ENCODE measurements at regions not wholly inside any gene's neighbourhood (a gene's known extent, or its start where the extent isn't known, plus 50 kb on each side); places are given as distances from the start of the nearest gene placed in this dataset.

DNA sequence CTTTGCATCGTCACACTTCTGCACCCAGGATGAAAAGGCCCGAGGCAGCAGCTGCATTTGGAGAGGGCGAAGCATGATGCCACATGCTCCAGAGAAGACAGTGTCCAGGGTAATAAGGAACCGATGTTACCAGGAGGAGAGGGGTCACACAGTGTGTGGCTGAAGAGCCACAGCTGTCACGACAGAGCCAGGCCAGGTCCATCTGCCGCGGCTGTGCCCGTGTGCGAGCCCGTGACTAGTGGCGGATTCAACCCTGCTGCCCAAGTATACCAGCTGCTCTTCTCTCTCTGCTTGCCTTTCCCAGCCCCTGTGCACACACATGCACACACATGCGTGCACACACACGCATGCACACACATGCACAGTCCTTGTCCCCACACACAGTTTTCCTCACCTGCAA lies 1432.5 kb downstream of the BRD1 start:
- Histone ChIP-seq H3K4me3 (no peak overlapping the region), H3K36me3 (no peaks in the 10 kb centered on the region), H3K27me3 (no peaks in the 10 kb centered on the region), H3K4me1 (no peaks in the 10 kb centered on the region), H3K27ac (no peak overlapping the region), H3K9me3 (no peaks in the 10 kb centered on the region)
- peak; percentile 11 for DNase-seq (ENCODE audit: low spot score)
- TF ChIP-seq, protein P1, sequence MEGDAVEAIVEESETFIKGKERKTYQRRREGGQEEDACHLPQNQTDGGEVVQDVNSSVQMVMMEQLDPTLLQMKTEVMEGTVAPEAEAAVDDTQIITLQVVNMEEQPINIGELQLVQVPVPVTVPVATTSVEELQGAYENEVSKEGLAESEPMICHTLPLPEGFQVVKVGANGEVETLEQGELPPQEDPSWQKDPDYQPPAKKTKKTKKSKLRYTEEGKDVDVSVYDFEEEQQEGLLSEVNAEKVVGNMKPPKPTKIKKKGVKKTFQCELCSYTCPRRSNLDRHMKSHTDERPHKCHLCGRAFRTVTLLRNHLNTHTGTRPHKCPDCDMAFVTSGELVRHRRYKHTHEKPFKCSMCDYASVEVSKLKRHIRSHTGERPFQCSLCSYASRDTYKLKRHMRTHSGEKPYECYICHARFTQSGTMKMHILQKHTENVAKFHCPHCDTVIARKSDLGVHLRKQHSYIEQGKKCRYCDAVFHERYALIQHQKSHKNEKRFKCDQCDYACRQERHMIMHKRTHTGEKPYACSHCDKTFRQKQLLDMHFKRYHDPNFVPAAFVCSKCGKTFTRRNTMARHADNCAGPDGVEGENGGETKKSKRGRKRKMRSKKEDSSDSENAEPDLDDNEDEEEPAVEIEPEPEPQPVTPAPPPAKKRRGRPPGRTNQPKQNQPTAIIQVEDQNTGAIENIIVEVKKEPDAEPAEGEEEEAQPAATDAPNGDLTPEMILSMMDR (IDR thresholded peaks at IDR 0.05) = no peak

DNA sequence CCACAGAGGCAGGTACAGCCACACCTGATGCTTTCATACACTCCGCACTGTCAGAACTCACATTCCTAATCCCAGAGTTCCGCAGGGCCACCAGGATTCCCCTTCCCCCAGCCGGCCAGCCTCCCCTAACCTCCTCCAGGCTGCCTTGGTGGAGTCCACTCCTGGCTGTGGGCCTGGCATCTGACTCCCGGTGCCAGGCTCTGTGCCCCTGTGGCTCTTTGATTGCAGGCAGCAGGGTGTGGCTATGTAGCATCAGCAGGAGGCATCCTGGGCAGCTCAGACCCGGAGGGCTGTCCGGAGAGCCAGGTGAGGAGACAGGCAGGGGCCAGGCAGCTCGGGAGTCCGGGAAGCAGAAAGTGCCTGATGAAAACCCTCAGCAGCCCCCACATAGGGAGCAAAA lies 1432.9 kb downstream of the BRD1 start:
- Histone ChIP-seq H3K36me3 (no peaks in the 10 kb centered on the region), H3K27me3 (no peaks in the 10 kb centered on the region)
- TF ChIP-seq, protein P1 (IDR thresholded peaks at IDR 0.05) = no peak

DNA sequence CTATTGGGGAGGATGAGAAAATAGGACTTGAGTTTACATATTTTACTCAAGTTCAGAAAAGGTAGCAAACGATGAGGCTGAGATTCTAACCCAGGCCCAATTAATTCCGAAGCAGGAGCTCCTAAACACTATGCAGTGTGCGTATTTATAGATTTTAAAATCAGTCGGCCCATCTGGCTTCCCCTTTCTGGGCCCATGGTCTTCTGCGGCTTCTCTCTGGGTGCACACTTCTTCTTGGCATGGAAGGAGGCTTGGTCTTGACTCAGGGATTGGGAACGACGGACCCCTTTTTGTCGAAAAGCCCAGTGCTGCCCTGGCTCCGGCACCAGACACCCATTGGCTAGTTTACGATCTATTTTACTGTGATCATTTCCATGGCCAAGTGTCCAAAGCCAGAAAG lies 1433.8 kb downstream of the BRD1 start:
- peak; percentile 21 for DNase-seq (ENCODE audit: low spot score)
- no peaks in the 10 kb centered on the region for H3K27me3 ChIP-seq
- TF ChIP-seq, protein P1 (IDR thresholded peaks at IDR 0.05) = no peak
- no peak overlapping the region for H3K27ac ChIP-seq
- H3K4me3 ChIP-seq = no peak overlapping the region
- no peaks in the 10 kb centered on the region for H3K4me1 ChIP-seq
- no peaks in the 10 kb centered on the region for H3K36me3 ChIP-seq
- no peaks in the 10 kb centered on the region for H3K9me3 ChIP-seq

More for the DNA sequence above, 1432.9 kb downstream of the BRD1 start:
- Histone ChIP-seq H3K4me1 (no peaks in the 10 kb centered on the region), H3K9me3 (no peaks in the 10 kb centered on the region), H3K27ac (no peak overlapping the region), H3K4me3 (no peak overlapping the region)
- peak; percentile 30 for DNase-seq (ENCODE audit: low spot score)

DNA sequence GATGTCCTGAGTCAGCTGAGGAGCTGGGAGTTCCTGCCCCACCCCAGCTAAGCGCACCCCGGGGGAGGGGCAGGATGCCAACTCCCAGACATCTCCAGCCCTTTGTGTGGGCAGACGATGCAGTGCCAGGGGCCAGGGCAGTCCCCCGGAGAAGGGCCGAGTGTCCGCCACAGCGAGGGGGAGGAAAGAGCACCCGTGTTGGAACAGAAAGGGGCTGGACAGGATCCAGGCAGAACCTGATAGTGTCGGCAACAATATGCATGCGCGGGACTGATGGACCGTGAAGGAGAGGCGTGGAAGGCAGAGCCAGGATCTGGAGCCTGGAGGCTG lies 1434.7 kb downstream of the BRD1 start:
- TF ChIP-seq, protein P1 (IDR thresholded peaks at IDR 0.05) = no peak
- no peaks in the 10 kb centered on the region for H3K36me3 ChIP-seq
- H3K27ac ChIP-seq = no peak overlapping the region
- no peaks in the 10 kb centered on the region for H3K27me3 ChIP-seq
- H3K4me3 ChIP-seq = no peak overlapping the region
- no peaks in the 10 kb centered on the region for H3K9me3 ChIP-seq
- peak; percentile 48 for DNase-seq (ENCODE audit: low spot score)
- no peaks in the 10 kb centered on the region for H3K4me1 ChIP-seq

DNA sequence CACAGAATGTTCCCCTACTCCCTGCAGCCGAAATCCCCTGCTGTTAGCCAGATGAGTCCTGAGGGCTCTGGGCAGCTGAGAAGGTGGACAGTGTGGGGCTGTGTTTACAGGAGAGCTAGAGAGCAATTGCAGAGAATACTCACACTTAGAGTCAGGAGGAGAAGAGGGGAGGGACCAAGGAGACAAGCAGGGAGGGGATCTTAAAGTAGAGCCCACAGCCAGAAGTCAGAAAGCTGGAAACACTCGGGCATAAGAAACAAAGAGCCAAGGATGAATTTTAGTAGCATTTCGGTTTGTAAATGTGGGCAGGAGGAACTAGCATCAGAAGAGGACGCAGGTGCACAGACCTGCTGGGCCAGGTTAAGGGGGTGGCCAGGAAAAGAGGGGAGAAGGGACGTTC lies 1435.9 kb downstream of the BRD1 start:
- TF ChIP-seq, protein P1 (IDR thresholded peaks at IDR 0.05) = no peak
- H3K4me1 ChIP-seq = no peaks in the 10 kb centered on the region
- no peaks in the 10 kb centered on the region for H3K27me3 ChIP-seq
- DNase-seq (ENCODE audit: low spot score) = peak; percentile 34
- no peak overlapping the region for H3K27ac ChIP-seq
- no peaks in the 10 kb centered on the region for H3K9me3 ChIP-seq
- no peak overlapping the region for H3K4me3 ChIP-seq
- H3K36me3 ChIP-seq = no peaks in the 10 kb centered on the region

DNA sequence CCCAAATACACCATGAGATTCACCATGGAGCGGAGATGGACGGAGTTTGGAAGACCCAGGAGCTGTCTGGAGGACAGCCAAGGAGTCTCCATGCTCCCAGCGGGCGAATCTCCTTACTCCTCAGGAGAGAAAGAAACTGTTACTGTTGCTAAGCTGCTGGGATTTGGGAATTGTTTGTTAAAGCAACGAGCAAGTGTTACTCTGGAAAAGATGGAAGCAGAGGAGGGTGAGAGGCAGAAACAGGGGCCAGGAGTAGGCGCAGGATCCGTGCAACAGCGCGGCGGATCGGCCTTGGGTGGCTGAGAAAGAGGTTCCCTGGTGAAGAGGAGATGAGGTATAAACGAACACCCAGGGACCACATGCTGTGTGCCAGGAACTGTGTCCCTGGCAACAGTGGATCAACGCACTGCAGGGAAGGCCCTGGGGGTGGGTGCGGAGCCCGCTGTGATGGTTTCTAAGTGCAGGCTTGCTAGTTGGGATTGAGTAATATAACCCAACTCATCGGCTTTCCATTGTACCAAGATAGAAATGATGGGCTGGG lies 1436.4 kb downstream of the BRD1 start:
- Histone ChIP-seq H3K4me3 (no peak overlapping the region), H3K9me3 (no peaks in the 10 kb centered on the region), H3K27ac (no peak overlapping the region), H3K4me1 (no peaks in the 10 kb centered on the region), H3K27me3 (no peaks in the 10 kb centered on the region), H3K36me3 (no peaks in the 10 kb centered on the region)
- DNase-seq (ENCODE audit: low spot score) = peak; percentile 49
- TF ChIP-seq, protein P1 (IDR thresholded peaks at IDR 0.05) = no peak

All from right atrium auricular region (tissue), 2 donors.